Keratinocyte (primary cell): ENCODE measurements at regions not wholly inside any gene's neighbourhood (a gene's known extent, or its start where the extent isn't known, plus 50 kb on each side); places are given as distances from the start of the nearest gene placed in this dataset.
"Not testable (repeated sequence)": the region's sequence is repeated elsewhere in the genome, so short reads cannot be mapped to it uniquely, and the experiment has no call there.

ENCODE experiments used
- DNase-seq: peaks from one replicate; pipeline ENCODE4 v3.0.0-alpha.2; 2011; ENCODE audit warnings: low read depth, missing footprints, low spot score
- FAIRE-seq: peaks from 2 replicates; lab custom pipeline; 2011; peaks lifted over from hg19 to GRCh38; lab: Jason Lieb, UNC
- H2AFZ ChIP-seq: 2 replicates; pipeline ENCODE4 v1.6.0; 2012; ENCODE audit warnings: low read length, control low read depth, inconsistent platforms; ENCODE audit not compliant: control insufficient read depth
- H3K27ac ChIP-seq: 2 replicates; pipeline ENCODE4 v1.5.1; 2011; ENCODE audit warnings: low read length; ENCODE audit not compliant: control insufficient read depth, insufficient read depth
- H3K27me3 ChIP-seq: 3 replicates; pipeline ENCODE4 v1.6.0; 2011; ENCODE audit warnings: low read length; ENCODE audit not compliant: control insufficient read depth, insufficient read depth; ENCODE audit errors: extremely low read depth
- H3K36me3 ChIP-seq, 2 experiments: 2 replicates in 1 of 2; 3 replicates in 1 of 2; pipeline ENCODE4 v1.5.1; 2011; ENCODE audit warnings: low read length in 2 of 2, mild to moderate bottlenecking in 1 of 2; ENCODE audit not compliant: control insufficient read depth in 2 of 2, insufficient read depth in 2 of 2; ENCODE audit errors: extremely low read depth in 1 of 2
- H3K4me1 ChIP-seq: 3 replicates; pipeline ENCODE4 v1.5.1; 2011; ENCODE audit warnings: low read length; ENCODE audit not compliant: control insufficient read depth, insufficient read depth; ENCODE audit errors: extremely low read depth
- H3K4me2 ChIP-seq: 3 replicates; pipeline ENCODE4 v1.6.0; 2011; ENCODE audit warnings: low read depth, low read length; ENCODE audit not compliant: control insufficient read depth, insufficient read depth; ENCODE audit errors: extremely low read depth
- H3K4me3 ChIP-seq, 3 experiments: fragments of 200-600 bp in 1 of 3; sonication (generic) in 1 of 3; 2 replicates in 2 of 3; 3 replicates in 1 of 3; pipeline ENCODE4 v1.5.1; 2011 to 2016; ENCODE audit warnings: low read length in 3 of 3, mild to moderate bottlenecking in 3 of 3, control low read depth in 2 of 3, inconsistent platforms in 1 of 3, low read depth in 1 of 3, mixed read lengths in 1 of 3, mixed run types in 1 of 3, moderate library complexity in 1 of 3; ENCODE audit not compliant: control insufficient read depth in 2 of 3, insufficient read depth in 2 of 3; ENCODE audit errors: extremely low read depth in 1 of 3
- H3K79me2 ChIP-seq: 2 replicates; pipeline ENCODE4 v1.6.0; 2012; ENCODE audit warnings: low read length; ENCODE audit not compliant: control insufficient read depth, insufficient read depth
- H3K9ac ChIP-seq: 3 replicates; pipeline ENCODE4 v1.6.0; 2011; ENCODE audit warnings: low read length; ENCODE audit not compliant: control insufficient read depth, insufficient read depth; ENCODE audit errors: extremely low read depth
- H3K9me1 ChIP-seq: 3 replicates; pipeline ENCODE4 v1.6.0; 2011; ENCODE audit warnings: low read length; ENCODE audit not compliant: control insufficient read depth, insufficient read depth; ENCODE audit errors: extremely low read depth
- H3K9me3 ChIP-seq: 2 replicates; pipeline ENCODE4 v1.5.1; 2012; ENCODE audit warnings: low read depth, low read length; ENCODE audit not compliant: control insufficient read depth
- H4K20me1 ChIP-seq: 3 replicates; pipeline ENCODE4 v1.6.0; 2011; ENCODE audit warnings: low read length; ENCODE audit not compliant: control insufficient read depth, insufficient read depth; ENCODE audit errors: extremely low read depth
- EZH2 ChIP-seq: IDR thresholded peaks from one replicate; pipeline ENCODE4 v1.6.1; 2012; ENCODE audit warnings: inconsistent platforms, mild to moderate bottlenecking, low read length, moderate library complexity
- dilution Hi-C: fragments of 300-500 bp; cut with MboI; formaldehyde crosslinking; loops from one replicate; pipeline ENCODE4 v1.7.0; 2020; ENCODE audit warnings: low sequenced_read_pairs; ENCODE audit not compliant: extremely low pct_ligation_motif_present
- TF ChIP-seq, protein P1 (sequence below), 3 experiments: IDR thresholded peaks in 1 of 3; conservative IDR thresholded peaks in 1 of 3; optimal IDR thresholded peaks in 1 of 3; 2 replicates in 2 of 3; 3 replicates in 1 of 3; pipeline versions ENCODE3 to v1.5.1; 2011; ENCODE audit warnings: low read length in 3 of 3, mild to moderate bottlenecking in 3 of 3, moderate library complexity in 2 of 3, control low read depth in 1 of 3, inconsistent platforms in 1 of 3; ENCODE audit not compliant: insufficient read depth in 2 of 3; ENCODE audit errors: extremely low read depth in 1 of 3

DNA sequence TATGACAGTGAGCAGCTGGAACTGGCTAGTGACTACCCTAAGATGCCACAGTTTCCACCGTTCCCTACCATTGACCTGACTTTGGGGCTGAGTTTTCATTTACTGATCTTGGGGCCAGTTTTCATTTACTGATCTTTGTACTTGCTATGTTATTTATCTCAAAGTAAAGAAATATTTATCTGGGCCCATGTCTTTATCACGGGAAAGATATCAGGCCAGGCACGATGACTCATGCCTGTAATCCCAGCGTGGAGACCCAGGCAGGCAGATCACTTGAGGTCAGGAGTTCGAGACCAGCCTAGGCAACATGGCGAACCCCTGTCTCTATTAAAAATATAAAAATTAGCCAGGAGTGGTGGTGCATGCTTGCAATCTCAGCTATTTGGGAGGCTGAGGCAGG, 83.5 kb downstream of the EOMES start:
- no peak for FAIRE-seq
- no peak overlapping the region for H3K27ac ChIP-seq

DNA sequence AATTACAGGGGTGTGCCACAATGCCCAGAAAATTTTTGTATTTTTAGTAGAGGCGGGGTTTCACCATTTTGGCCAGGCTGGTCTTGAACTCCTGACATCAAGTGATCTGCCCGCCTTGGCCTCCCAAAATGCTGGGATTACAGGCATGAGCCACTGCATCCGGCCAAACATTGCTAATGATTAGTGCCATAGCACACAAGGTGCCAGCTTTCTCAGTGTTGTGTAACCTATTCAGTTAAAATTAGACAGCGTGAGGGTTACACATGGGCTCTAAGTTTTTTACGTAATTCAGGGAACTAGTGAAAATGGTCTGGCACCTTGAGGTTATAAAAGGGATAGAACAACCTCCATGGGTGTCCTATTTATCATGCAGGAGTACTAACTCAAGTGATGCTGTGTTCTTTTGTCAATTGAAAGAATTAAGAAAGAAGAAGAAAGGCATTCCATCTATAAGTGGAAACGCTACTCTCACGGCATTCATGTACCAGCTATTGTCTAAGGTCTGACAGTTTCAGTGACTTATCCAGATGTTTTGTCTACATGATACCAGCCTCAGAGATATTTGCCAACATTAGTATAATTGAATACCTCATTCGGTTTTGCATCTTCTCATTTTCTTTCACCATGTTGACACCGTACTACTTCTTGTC, 84.7 kb downstream of the EOMES start:
- no peaks in the 10 kb centered on the region for H3K36me3 ChIP-seq
- no peak for TF ChIP-seq EZH2
- TF ChIP-seq, protein P1, sequence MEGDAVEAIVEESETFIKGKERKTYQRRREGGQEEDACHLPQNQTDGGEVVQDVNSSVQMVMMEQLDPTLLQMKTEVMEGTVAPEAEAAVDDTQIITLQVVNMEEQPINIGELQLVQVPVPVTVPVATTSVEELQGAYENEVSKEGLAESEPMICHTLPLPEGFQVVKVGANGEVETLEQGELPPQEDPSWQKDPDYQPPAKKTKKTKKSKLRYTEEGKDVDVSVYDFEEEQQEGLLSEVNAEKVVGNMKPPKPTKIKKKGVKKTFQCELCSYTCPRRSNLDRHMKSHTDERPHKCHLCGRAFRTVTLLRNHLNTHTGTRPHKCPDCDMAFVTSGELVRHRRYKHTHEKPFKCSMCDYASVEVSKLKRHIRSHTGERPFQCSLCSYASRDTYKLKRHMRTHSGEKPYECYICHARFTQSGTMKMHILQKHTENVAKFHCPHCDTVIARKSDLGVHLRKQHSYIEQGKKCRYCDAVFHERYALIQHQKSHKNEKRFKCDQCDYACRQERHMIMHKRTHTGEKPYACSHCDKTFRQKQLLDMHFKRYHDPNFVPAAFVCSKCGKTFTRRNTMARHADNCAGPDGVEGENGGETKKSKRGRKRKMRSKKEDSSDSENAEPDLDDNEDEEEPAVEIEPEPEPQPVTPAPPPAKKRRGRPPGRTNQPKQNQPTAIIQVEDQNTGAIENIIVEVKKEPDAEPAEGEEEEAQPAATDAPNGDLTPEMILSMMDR (optimal IDR thresholded peaks at IDR 0.05 in 1 of 3, IDR thresholded peaks at IDR 0.05 in 1 of 3, conservative IDR thresholded peaks at IDR 0.05 in 1 of 3; ENCODE audit: extremely low read depth in 1 of 3, insufficient read depth in 2 of 3, low read length in 3 of 3), result no peak
- H2AFZ ChIP-seq, result no peak overlapping the region
- dilution Hi-C loops, result no loop called here
- FAIRE-seq (no peak), DNase-seq (no peak)
- no peak overlapping the region for H3K4me3 ChIP-seq
- no peaks in the 10 kb centered on the region for H3K79me2 ChIP-seq
- no peaks in the 10 kb centered on the region for H3K9me1 ChIP-seq
- no peak overlapping the region for H3K9ac ChIP-seq
- H3K4me2 ChIP-seq, result no peak overlapping the region
- H3K27ac ChIP-seq, result no peak overlapping the region
- H3K9me3 ChIP-seq, result no peaks in the 10 kb centered on the region
- H4K20me1 ChIP-seq, result no peaks in the 10 kb centered on the region
- peaks cover 9% of the 10 kb centered on the region for H3K4me1 ChIP-seq
- H3K27me3 ChIP-seq, result no peaks in the 10 kb centered on the region

More for the DNA sequence above, 83.5 kb downstream of the EOMES start:
- dilution Hi-C loops, result no loop called here
- TF ChIP-seq EZH2, result no peak
- TF ChIP-seq, protein P1 (optimal IDR thresholded peaks at IDR 0.05 in 1 of 3, IDR thresholded peaks at IDR 0.05 in 1 of 3, conservative IDR thresholded peaks at IDR 0.05 in 1 of 3; ENCODE audit: extremely low read depth in 1 of 3, insufficient read depth in 2 of 3, low read length in 3 of 3), result no peak
- H2AFZ ChIP-seq, result no peak overlapping the region
- no peak for DNase-seq
- H3K79me2 ChIP-seq, result no peaks in the 10 kb centered on the region
- H3K9ac ChIP-seq, result no peak overlapping the region
- H3K4me2 ChIP-seq, result no peak overlapping the region
- no peaks in the 10 kb centered on the region for H3K27me3 ChIP-seq
- no peaks in the 10 kb centered on the region for H3K36me3 ChIP-seq
- H3K9me3 ChIP-seq, result no peaks in the 10 kb centered on the region
- no peaks in the 10 kb centered on the region for H3K9me1 ChIP-seq
- H4K20me1 ChIP-seq, result no peaks in the 10 kb centered on the region
- no peak overlapping the region for H3K4me3 ChIP-seq
- H3K4me1 ChIP-seq, result peaks cover 6% of the 10 kb centered on the region

DNA sequence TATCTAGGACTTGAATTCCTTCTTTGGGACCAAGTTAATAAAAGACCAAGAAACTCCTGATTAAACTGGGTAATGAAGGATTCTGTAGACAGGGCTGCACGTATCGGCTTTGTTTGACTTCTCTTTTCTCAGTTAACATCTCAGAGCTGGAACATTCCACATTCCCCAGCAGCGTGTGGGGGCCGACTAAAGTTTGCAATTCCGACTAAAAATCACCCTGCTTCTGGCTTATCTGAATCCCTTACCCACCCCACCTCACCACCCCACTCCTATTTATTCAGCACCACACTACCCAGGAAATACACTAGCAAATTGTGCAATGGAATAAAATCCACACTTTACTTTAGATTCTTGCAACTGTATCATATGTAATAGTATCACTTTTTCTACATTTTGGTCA, 87.1 kb downstream of the EOMES start:
- H3K4me2 ChIP-seq, H3K79me2 ChIP-seq, H3K27me3 ChIP-seq, FAIRE-seq, H4K20me1 ChIP-seq, H3K9ac ChIP-seq, H3K36me3 ChIP-seq, H3K27ac ChIP-seq, DNase-seq, H3K9me1 ChIP-seq, H2AFZ ChIP-seq, dilution Hi-C loops, H3K9me3 ChIP-seq, H3K4me3 ChIP-seq: not testable (repeated sequence)
- peaks cover 15% of the 10 kb centered on the region for H3K4me1 ChIP-seq
